ENCODE measurements at regions not wholly inside any gene's neighbourhood (a gene's known extent, or its start where the extent isn't known, plus 50 kb on each side); places are given as distances from the start of the nearest gene placed in this dataset.

DNA sequence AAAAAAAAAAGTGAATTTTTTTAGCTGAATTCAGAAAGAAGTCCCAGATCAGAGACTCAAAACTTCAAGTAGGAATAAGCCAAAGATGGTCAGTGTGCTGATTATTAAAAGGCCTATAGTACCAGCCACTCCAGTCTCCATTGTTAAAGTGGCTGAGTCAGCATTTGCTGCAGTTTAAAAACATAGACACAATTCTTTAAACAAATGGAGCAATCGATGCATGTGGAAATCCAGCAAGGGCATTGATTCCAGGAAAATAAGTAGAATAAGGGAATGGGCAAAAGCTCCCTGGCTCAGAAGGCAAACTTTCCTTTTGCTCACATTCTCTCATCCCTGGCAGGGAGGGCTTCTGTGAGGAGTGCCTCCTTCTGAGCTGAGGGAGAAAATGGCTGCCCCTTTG, 317.6 kb downstream of the LRIG3 start:
- ChIA-PET POLR2A (ENCODE audit: unreplicated experiment) (no interaction called here), CTCF (no interaction called here)
- Histone ChIP-seq H3K9me3 (ENCODE audit: control insufficient read depth, insufficient read depth, low read length) (no peaks in the 10 kb centered on the region), H3K27ac (ENCODE audit: insufficient read depth, low read length) (no peak overlapping the region), H3K4me3 (ENCODE audit: insufficient read depth, low read depth, low read length) (no peak overlapping the region), H3K23ac (ENCODE audit: low read depth, low read length) (no peak overlapping the region), H3K56ac (ENCODE audit: extremely low read depth, insufficient read depth, low read length) (no peak overlapping the region), H3K4me1 (ENCODE audit: control insufficient read depth, insufficient read depth, low read length) (peaks cover 2% of the 10 kb centered on the region; the same call in 1 of the 2 replicates), H2BK5ac (ENCODE audit: low read depth, low read length, poor library complexity, severe bottlenecking) (no peak overlapping the region), H2AK9ac (replicated peaks; ENCODE audit: low read depth, low read length, poor library complexity) (no peak overlapping the region), H3K9me1 (ENCODE audit: insufficient read depth, low read length) (peaks cover 5% of the 10 kb centered on the region), H3K4me2 (ENCODE audit: low read depth, low read length) (no peak overlapping the region), H2AFZ (replicated peaks; ENCODE audit: low read length, poor library complexity) (no peak overlapping the region), H2BK20ac (ENCODE audit: low read depth, low read length) (no peak overlapping the region), H4K5ac (ENCODE audit: low read depth, low read length) (peak overlapping the region; percentile 84; the same call in 1 of the 2 replicates), H3K27me3 (ENCODE audit: control insufficient read depth, insufficient read depth, low read length) (no peaks in the 10 kb centered on the region), H3K9ac (ENCODE audit: low read depth, low read length) (no peak overlapping the region), H3K14ac (replicated peaks; ENCODE audit: low read depth, low read length) (no peak overlapping the region), H4K91ac (ENCODE audit: insufficient read depth, low read depth, low read length) (no peak overlapping the region), H3K4ac (ENCODE audit: low read depth, low read length) (no peak overlapping the region), H3K79me1 (ENCODE audit: low read depth in 1 of 2, low read length in 2 of 2) (no peaks in the 10 kb centered on the region), H2BK120ac (ENCODE audit: low read depth, low read length) (no peak overlapping the region), H2BK15ac (ENCODE audit: low read depth, low read length) (no peak overlapping the region), H3K36me3 (ENCODE audit: control insufficient read depth, insufficient read depth, low read length) (no peaks in the 10 kb centered on the region), H2AK5ac (ENCODE audit: low read depth, low read length) (no peak overlapping the region), H4K8ac (ENCODE audit: low read depth in 2 of 2, low read length in 2 of 2) (no peak overlapping the region), H4K20me1 (ENCODE audit: insufficient read depth, low read length) (no peaks in the 10 kb centered on the region), H3K18ac (ENCODE audit: low read depth, low read length) (peak overlapping the region; percentile 47; the same call in 1 of the 2 replicates)
- intact Hi-C loops (cut with micrococcal nuclease) = no loop called here
- in situ Hi-C loops (cut with MboI; ENCODE audit: low sequenced_read_pairs) = no loop called here
- dilution Hi-C loops (cut with HindIII; ENCODE audit: low sequenced_read_pairs, unreplicated experiment) = no loop called here
- no CpG with 5 or more reads among the region's 1 CpG for WGBS, 2 experiments (ENCODE audit: extremely low coverage in 2 of 2, insufficient read length in 1 of 2)
- BruUV-seq (replicated peaks) = no TSS peak
- DNase-seq (no peak), ATAC-seq (ENCODE audit: low read depth) (no peak)
- TF ChIP-seq MAZ (IDR thresholded peaks at IDR 0.05; ENCODE audit: borderline replicate concordance, low read depth, low read length) (no peak), FOS (IDR thresholded peaks at IDR 0.05; ENCODE audit: low read depth, low read length) (no peak), RAD21 (IDR thresholded peaks at IDR 0.05; ENCODE audit: low read length) (no peak), MAFK (IDR thresholded peaks at IDR 0.05; ENCODE audit: low read depth, low read length) (peak; percentile 96), MXI1 (IDR thresholded peaks at IDR 0.05; ENCODE audit: borderline replicate concordance, low read depth, low read length) (no peak), NFE2L2 (IDR thresholded peaks at IDR 0.05; ENCODE audit: low read depth, low read length) (no peak)
- TF ChIP-seq, protein P1, sequence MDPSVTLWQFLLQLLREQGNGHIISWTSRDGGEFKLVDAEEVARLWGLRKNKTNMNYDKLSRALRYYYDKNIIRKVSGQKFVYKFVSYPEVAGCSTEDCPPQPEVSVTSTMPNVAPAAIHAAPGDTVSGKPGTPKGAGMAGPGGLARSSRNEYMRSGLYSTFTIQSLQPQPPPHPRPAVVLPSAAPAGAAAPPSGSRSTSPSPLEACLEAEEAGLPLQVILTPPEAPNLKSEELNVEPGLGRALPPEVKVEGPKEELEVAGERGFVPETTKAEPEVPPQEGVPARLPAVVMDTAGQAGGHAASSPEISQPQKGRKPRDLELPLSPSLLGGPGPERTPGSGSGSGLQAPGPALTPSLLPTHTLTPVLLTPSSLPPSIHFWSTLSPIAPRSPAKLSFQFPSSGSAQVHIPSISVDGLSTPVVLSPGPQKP (IDR thresholded peaks at IDR 0.05; ENCODE audit: borderline replicate concordance, low read depth, low read length) = no peak
